Spleen (tissue), 11 donors: ENCODE measurements at regions not wholly inside any gene's neighbourhood (a gene's known extent, or its start where the extent isn't known, plus 50 kb on each side); places are given as distances from the start of the nearest gene placed in this dataset.

Source experiments
- DNase-seq: peaks from one replicate; pipeline ENCODE4 v3.0.0-alpha.2; 2020
- H3K27ac ChIP-seq, 8 donors: fragments of 200-600 bp; sonication (generic) in 7 of 8; 1 replicate in 4 of 8; 2 replicates in 4 of 8; pipeline versions ENCODE4 v1.5.0 to v1.8.0; 2016 to 2021; ENCODE audit warnings: inconsistent platforms in 4 of 8, mild to moderate bottlenecking in 4 of 8, moderate library complexity in 1 of 8
- H3K27me3 ChIP-seq, 7 donors: fragments of 200-600 bp; sonication (generic) in 6 of 7; replicated peaks in 1 of 7; 1 replicate in 4 of 7; 2 replicates in 3 of 7; pipeline versions ENCODE4 v1.5.0 to v1.8.0; 2016 to 2021; ENCODE audit warnings: inconsistent platforms in 3 of 7, mild to moderate bottlenecking in 1 of 7
- H3K36me3 ChIP-seq, 6 donors: fragments of 200-600 bp; sonication (generic) in 5 of 6; 1 replicate in 4 of 6; 2 replicates in 2 of 6; pipeline versions ENCODE4 v1.5.0 to v1.8.0; 2016 to 2021; ENCODE audit warnings: inconsistent platforms in 2 of 6
- H3K4me1 ChIP-seq, 6 donors: fragments of 200-600 bp; sonication (generic) in 5 of 6; 1 replicate in 3 of 6; 2 replicates in 3 of 6; pipeline versions ENCODE4 v1.5.0 to v1.8.0; 2016 to 2021; ENCODE audit warnings: inconsistent platforms in 3 of 6
- H3K4me3 ChIP-seq, 8 donors: fragments of 200-600 bp; sonication (generic) in 7 of 8; 1 replicate in 4 of 8; 2 replicates in 4 of 8; pipeline versions ENCODE4 v1.5.0 to v1.8.0; 2016 to 2021; ENCODE audit warnings: inconsistent platforms in 4 of 8, mild to moderate bottlenecking in 4 of 8, moderate library complexity in 2 of 8
- H3K9me3 ChIP-seq, 8 donors: fragments of 200-600 bp; sonication (generic) in 7 of 8; 1 replicate in 4 of 8; 2 replicates in 4 of 8; pipeline versions ENCODE4 v1.5.0 to v1.8.0; 2016 to 2021; ENCODE audit warnings: inconsistent platforms in 4 of 8
- POLR2A ChIP-seq, 3 donors: fragments of 450-650 bp; IDR thresholded peaks; one replicate each; pipeline ENCODE4 v1.5.1; 2017; ENCODE audit warnings: antibody characterized with exemption in 3 of 3, mild to moderate bottlenecking in 1 of 3
- POLR2AphosphoS5 ChIP-seq, 3 donors: sonication (generic); formaldehyde crosslinking; IDR thresholded peaks; one replicate each; pipeline ENCODE4 v1.5.1; 2017; ENCODE audit warnings: antibody characterized with exemption in 3 of 3
- WGBS, 5 donors: extraction: QIAGEN DNeasy Blood & Tissue Kit in 3 of 5; methylation state at CpG; one replicate each; pipeline versions ENCODE4 v1.1.5 to v1.1.7; 2013 to 2018; 5-methylcytosine and 5-hydroxymethylcytosine counted together
- intact Hi-C: fragments of 100-400 bp; cut with DNase I; formaldehyde crosslinking; loops from one replicate; pipeline ENCODE4 v1.15.0; 2023; ENCODE audit warnings: low total_unique reads
- TF ChIP-seq, protein P1 (sequence below), 11 experiments: fragments of 200-600 bp in 7 of 11; fragments of 450-650 bp in 4 of 11; sonication (generic) in 4 of 11; IDR thresholded peaks in 8 of 11; conservative IDR thresholded peaks in 3 of 11; 1 replicate in 7 of 11; 2 replicates in 4 of 11; pipeline versions ENCODE4 v1.4.0 to v1.8.0; 2016 to 2021; ENCODE audit warnings: antibody characterized with exemption in 11 of 11, inconsistent platforms in 4 of 11, mild to moderate bottlenecking in 1 of 11
- donor health status: healthy with polysubstance abuse.
- donor health status: DM: no; HTN: no; CAD: no; lungs with moderate emphysema.
- donor health status: DM: no; HTN: no; CAD: no.
- donor health status: Bipolar disorder and iron deficiency.
- donor health status: healthy.
- donor health status: DM: no; HTN: no; CAD: no.
- donor health status: DM: yes; HTN: yes; CAD: no.

DNA sequence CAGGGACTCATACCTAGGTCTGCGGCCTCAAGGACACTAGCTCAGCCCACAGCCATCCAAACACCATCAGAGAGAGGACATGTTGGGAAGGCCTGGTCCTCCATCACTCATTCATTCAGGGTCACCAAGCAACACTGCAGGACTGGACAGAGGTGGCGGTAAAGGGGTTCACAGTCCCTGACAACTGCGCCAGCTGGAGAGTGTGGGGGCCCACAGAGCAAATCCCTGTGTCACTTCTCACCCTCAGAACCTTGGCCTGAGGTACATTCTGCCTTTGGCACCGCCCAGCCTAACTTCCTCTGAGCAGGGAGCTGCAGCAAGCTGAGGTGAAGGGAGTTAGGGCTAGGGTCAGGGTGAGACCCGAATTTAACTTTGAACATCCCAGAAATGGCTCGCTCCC is 106.5 kb downstream of the COPRS start:
- Histone ChIP-seq H3K4me3 (no peak overlapping the region), H3K36me3 (no peaks in the 10 kb centered on the region), H3K4me1 (no peaks in the 10 kb centered on the region), H3K27ac (no peak overlapping the region), H3K27me3 (no peaks in the 10 kb centered on the region), H3K9me3 (no peaks in the 10 kb centered on the region)
- TF ChIP-seq, protein P1, sequence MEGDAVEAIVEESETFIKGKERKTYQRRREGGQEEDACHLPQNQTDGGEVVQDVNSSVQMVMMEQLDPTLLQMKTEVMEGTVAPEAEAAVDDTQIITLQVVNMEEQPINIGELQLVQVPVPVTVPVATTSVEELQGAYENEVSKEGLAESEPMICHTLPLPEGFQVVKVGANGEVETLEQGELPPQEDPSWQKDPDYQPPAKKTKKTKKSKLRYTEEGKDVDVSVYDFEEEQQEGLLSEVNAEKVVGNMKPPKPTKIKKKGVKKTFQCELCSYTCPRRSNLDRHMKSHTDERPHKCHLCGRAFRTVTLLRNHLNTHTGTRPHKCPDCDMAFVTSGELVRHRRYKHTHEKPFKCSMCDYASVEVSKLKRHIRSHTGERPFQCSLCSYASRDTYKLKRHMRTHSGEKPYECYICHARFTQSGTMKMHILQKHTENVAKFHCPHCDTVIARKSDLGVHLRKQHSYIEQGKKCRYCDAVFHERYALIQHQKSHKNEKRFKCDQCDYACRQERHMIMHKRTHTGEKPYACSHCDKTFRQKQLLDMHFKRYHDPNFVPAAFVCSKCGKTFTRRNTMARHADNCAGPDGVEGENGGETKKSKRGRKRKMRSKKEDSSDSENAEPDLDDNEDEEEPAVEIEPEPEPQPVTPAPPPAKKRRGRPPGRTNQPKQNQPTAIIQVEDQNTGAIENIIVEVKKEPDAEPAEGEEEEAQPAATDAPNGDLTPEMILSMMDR (IDR thresholded peaks at IDR 0.05 in 8 of 11, conservative IDR thresholded peaks at IDR 0.05 in 3 of 11), result no peak
- TF ChIP-seq POLR2AphosphoS5 (IDR thresholded peaks at IDR 0.05) (no peak), POLR2A (IDR thresholded peaks at IDR 0.05) (no peak)
- no peak for DNase-seq
- intact Hi-C loops, result no loop called here
- 73 to 85% (median 81%) methylated on average over 6 of the region's 6 CpGs for WGBS, 5 donors

DNA sequence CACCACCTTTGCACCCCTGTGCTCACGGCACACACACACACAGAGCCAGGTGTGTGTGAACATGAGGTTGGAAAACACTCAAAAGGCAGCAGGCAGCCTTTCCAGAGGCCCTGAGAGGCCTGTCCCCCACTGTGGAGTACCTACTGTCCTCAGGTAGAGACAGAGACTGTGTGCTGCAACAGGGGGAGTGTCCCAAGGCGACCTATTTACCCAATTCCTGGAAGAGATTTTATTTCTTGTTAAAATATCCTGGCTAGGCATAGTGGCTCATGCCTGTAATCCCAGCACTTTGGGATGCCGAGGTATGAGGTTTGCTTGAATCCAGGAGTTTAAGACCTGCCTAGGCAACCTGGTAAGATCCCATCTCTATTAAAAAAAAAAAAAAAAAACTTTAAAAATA is 108.5 kb downstream of the COPRS start:
- Histone ChIP-seq H3K9me3 (no peaks in the 10 kb centered on the region), H3K4me3 (no peak overlapping the region), H3K27ac (no peak overlapping the region), H3K4me1 (peaks cover 0 to 1% (median 0%) of the 10 kb centered on the region in 6 donors), H3K36me3 (no peaks in the 10 kb centered on the region), H3K27me3 (no peaks in the 10 kb centered on the region)
- WGBS, 5 donors, result 80 to 98% (median 90%) methylated on average over 3 of the region's 3 CpGs
- no peak for TF ChIP-seq POLR2A (IDR thresholded peaks at IDR 0.05)
- TF ChIP-seq POLR2AphosphoS5 (IDR thresholded peaks at IDR 0.05), result no peak
- TF ChIP-seq, protein P1 (IDR thresholded peaks at IDR 0.05 in 8 of 11, conservative IDR thresholded peaks at IDR 0.05 in 3 of 11), result no peak
- no peak for DNase-seq
- intact Hi-C loops, result no loop called here

DNA sequence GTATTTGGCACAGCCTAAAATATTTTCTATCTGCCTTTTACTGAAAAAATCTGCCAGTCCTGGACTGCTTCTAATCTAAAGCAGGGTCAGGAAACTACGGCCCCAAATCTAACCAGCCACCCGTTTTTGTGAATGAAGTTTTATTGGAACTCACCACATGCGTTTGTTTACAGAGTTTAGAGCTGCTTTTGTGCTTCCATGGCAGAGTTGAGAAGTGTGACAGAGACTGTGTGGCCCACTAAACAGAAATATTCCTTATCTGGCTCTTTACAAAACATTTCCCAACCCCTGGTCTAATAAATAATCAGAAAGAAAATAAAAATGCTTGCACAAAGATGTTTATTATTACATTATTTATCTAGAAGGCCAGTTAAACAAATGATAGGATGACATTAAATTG is 110.2 kb downstream of the COPRS start:
- no peak overlapping the region for H3K4me3 ChIP-seq
- H3K27me3 ChIP-seq, result peaks cover 0 to under 1% (median 0%) of the 10 kb centered on the region in 7 donors
- peaks cover 0 to 17% (median 6%) of the 10 kb centered on the region in 6 donors for H3K4me1 ChIP-seq
- WGBS, 5 donors, result 80 to 93% (median 83%) methylated on average over 3 of the region's 3 CpGs
- no peaks in the 10 kb centered on the region for H3K9me3 ChIP-seq
- DNase-seq, result no peak
- intact Hi-C loops, result no loop called here
- H3K36me3 ChIP-seq, result no peaks in the 10 kb centered on the region
- H3K27ac ChIP-seq, result no peak overlapping the region
- TF ChIP-seq POLR2A (IDR thresholded peaks at IDR 0.05) (no peak), POLR2AphosphoS5 (IDR thresholded peaks at IDR 0.05) (no peak)
- TF ChIP-seq, protein P1 (IDR thresholded peaks at IDR 0.05 in 8 of 11, conservative IDR thresholded peaks at IDR 0.05 in 3 of 11), result no peak

DNA sequence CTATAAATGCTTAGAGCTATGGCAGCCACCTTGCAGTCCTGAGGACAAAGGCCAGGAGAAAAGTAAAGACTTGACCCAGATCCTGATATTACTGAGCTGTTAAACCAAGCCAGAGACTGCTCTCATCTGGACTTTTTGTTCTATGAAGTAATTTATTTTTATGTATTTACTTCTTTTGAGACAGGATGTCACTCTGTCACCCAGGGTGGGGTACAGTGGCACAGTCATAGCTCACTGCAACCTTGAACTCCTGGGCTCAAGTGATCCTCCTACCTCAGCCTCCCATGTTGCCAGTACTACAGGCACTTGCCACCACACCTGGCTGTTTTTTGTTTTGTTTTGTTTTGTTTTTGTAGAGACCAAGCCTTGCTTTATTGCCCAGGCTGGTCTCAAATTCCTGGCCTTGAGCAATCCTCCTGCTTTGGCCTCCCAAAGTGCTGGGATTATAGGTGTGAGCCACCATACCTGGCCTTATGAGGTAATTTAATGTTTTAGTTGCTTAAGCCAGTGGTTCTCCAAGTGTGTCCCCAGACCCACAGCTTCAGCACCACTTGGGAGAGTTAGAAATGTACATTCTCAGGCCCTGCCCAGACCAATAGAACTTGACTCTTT is 112.1 kb downstream of the COPRS start:
- intact Hi-C loops, result no loop called here
- no peaks in the 10 kb centered on the region for H3K36me3 ChIP-seq
- H3K27ac ChIP-seq, result no peak overlapping the region
- peaks cover 0 to 4% (median 0%) of the 10 kb centered on the region in 7 donors for H3K27me3 ChIP-seq
- TF ChIP-seq, protein P1 (IDR thresholded peaks at IDR 0.05 in 8 of 11, conservative IDR thresholded peaks at IDR 0.05 in 3 of 11), result no peak
- TF ChIP-seq POLR2AphosphoS5 (IDR thresholded peaks at IDR 0.05) (no peak), POLR2A (IDR thresholded peaks at IDR 0.05) (no peak)
- peaks cover 0 to 23% (median 7%) of the 10 kb centered on the region in 6 donors for H3K4me1 ChIP-seq
- DNase-seq, result no peak
- no peak overlapping the region for H3K4me3 ChIP-seq
- H3K9me3 ChIP-seq, result no peaks in the 10 kb centered on the region
